HG03460 (cell line): ENCODE measurements at regions not wholly inside any gene's neighbourhood (a gene's known extent, or its start where the extent isn't known, plus 50 kb on each side); places are given as distances from the start of the nearest gene placed in this dataset.
"Not testable (repeated sequence)": the region's sequence is repeated elsewhere in the genome, so short reads cannot be mapped to it uniquely, and the experiment has no call there.

Experiments used
- ATAC-seq: cut with Tn5 transposase; IDR thresholded peaks from one replicate; pipeline ENCODE4 v1.9.1; 2021; ENCODE audit not compliant: unreplicated experiment

- ATAC-seq = not testable (repeated sequence)
Measured at GRCh38 chr1:148361427-148362215, 121.5 kb downstream of the PPIAL4G start.

GRCh38 chr1:148357037-148357436 lies 126.1 kb downstream of the PPIAL4G start:
- ATAC-seq = no peak

- ATAC-seq = no peak
Measured at GRCh38 chr1:148355976-148356375, 127.1 kb downstream of the PPIAL4G start.

DNA sequence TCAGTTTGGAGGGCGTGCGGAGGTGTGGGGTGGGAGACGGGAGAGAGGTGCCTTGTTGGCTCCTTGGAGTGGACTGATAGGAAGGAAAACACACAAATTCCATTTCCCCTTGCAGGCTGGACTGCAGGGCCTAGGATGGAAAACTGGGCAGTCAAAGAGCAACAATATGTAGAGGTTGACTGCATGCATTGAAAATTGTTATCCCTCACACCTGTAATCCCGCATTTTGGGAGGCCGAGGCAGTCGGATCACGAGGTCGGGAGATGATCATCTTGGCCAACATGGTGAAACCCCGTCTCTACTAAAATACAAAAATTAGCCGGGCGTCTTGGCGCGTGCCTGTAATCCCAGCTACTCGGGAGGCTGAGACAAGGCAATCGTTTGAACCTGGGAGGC lies 128.2 kb downstream of the PPIAL4G start:
- ATAC-seq = no peak

GRCh38 chr1:148354284-148354912 lies 128.7 kb downstream of the PPIAL4G start:
- no peak for ATAC-seq

DNA sequence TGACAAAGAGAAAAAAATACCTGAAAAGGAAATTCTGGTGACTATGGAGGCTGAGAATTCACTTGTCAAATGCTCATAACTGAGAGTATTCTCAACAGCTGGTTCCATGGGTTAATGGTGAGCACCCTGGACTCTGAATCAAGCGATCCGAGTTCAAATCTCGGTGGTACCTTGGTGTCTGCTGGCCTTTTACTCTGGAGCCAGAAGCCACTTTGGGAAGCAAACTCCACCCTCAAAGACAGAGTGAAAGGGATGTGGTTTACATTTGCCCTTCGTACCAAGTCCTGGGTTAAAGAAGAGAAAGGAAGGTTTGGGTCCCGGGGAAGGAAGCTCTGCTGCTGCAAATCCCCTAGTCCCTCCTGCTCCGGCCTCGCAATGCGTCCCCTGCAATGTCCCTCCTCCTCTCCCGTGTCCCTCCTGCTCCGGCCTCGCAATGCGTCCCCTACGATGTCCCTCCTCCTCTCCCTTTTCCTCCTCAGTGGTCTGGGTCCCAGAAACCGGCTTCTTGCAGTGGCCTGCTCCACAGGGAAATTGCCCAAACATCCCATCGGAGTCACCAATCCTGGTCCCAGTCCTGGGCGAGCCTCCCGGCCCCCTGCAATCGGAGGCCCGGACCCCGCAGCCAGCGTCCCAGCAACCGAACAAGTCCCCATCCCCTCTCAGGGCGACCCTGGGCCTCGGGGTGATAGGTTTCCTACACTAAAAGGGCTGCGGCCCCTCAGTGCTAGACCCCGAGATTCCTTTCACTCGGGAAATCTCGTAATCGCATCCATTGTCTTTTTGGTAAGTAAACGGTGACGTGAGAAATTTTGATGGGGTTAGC lies 129.4 kb downstream of the PPIAL4G start:
- no peak for ATAC-seq

- no peak for ATAC-seq
Measured at GRCh38 chr1:148352470-148353053, 130.5 kb downstream of the PPIAL4G start.

GRCh38 chr1:148347781-148348180 lies 135.3 kb downstream of the PPIAL4G start:
- ATAC-seq = no peak

DNA sequence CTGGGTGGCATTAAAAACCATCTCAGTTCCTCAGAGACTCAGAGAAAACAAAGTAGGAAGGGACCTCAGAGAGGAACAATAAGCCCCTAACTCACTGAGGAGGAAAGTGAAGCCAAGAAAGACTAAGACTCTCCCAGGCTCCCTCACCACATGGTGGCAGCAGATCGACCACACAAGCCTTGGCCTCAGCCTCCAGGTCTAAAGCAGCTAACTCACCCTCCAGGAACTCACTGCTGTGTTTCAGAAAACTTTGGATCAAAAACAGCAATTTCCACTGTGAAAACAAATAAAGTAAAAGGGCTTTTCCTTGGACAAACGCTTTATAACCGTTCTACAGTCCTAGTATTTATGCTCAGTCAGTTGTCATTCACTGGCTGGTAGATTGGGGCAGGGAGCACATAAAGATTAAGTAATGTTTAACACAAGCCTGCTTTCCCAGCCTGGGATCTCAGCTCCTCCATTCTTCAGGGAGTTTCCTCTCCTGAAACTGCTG lies 137.4 kb downstream of the PPIAL4G start:
- ATAC-seq = not testable (repeated sequence)

DNA sequence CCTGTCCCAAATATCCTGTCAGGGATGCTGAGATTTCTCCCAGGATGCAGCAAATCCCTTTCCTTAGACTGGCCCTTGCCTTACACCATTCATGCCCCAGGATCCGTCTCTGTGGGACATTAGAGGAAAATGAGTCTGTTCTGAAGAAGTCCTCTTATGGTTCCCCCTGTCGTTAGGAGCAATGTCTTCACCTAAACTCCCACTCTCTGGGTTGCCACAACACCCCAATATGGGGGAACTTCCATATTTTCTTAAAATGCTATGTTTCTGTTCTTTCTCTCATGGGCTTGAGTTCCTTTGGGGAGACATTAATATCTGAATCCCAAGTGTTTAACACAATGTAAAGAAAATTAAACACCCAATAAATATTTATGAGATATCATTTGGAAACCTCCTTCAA lies 138.5 kb downstream of the PPIAL4G start:
- ATAC-seq = not testable (repeated sequence)

- not testable (repeated sequence) for ATAC-seq
Measured at GRCh38 chr1:148341729-148342128, 141.4 kb downstream of the PPIAL4G start.

DNA sequence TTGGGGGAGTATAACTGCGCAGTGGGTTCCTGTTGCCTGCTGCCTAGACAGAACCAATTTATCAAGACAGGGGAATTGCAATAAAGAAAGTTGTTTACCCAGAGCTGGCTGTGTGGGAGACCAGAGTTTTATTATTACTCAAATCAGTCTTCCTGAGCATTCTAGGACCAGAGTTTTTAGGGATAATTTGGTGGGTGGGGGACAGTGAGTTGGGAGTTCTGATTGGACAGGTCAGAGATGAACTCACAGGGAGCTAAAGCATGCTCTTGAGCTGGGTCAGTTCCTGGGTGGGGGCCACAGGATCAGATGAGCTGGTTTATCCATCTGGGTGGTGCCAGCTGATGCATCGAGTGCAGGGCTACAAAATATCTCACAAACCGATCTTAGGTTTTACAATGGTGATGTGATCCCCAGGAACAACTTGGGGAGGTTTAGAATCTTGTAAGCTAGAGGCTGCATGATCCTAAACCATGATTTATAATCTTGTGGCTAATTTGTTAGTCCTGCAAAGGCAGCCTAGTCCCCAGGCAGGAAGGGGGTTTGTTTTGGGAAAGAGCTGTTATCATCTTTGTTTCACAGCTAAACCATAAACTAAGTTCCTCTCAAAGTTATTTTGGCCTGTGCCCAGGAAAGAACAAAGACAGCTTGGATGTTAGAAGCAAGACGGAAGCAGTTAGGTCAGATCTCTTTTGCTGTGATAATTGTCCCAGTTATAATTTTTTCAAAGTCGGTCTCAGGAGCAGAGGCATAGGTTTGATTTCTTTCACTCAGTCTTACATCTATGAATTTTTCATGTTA lies 146.8 kb downstream of the PPIAL4G start:
- not testable (repeated sequence) for ATAC-seq

- ATAC-seq = peak; percentile 78
Measured at GRCh38 chr1:148334339-148335130, 148.6 kb downstream of the PPIAL4G start.

GRCh38 chr1:148333875-148334338 lies 149.2 kb downstream of the PPIAL4G start:
- ATAC-seq = no peak

- ATAC-seq = no peak
Measured at GRCh38 chr1:148328884-148329283, 154.2 kb downstream of the PPIAL4G start.

DNA sequence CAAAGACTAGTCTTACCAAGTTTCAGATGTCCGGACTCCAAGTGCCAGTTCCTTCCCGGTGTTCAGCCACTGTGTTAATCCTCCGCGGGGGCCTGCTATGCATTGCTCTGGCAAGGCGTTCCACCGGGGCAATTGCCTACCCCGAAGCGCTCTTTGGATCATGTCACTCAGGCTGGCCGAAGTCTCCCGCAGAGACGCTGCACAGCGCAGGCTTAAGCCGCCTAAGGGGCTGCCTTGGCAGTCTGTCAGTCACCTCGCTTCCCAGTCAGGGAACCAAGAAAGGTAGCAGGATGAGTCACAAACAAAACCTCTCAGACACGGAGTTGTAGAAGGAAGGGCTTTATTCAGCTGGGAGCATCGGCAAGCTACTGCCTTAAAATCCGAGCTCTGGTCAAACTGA lies 158.1 kb downstream of the PPIAL4G start:
- not testable (repeated sequence) for ATAC-seq

DNA sequence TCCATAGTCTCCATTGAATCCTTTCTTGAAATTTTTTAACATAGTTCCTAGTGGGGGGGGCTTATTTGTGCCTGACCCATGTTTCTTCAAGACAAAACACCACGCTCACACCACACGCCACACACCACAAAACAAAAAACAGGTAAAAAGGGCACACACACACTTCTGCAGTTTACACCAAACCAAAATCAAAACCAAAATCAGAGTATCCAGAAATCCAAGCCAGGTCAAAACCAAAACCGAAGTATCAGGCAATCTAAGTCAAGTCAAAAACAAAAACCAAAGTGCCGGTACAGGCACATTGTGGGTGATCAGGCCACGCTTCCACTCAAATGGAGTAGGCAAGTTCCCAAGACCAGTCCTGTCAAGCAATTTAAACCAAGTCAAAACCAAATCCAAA lies 158.6 kb downstream of the PPIAL4G start:
- ATAC-seq = not testable (repeated sequence)

GRCh38 chr1:148320079-148320478 lies 163.0 kb downstream of the PPIAL4G start:
- ATAC-seq = not testable (repeated sequence)

DNA sequence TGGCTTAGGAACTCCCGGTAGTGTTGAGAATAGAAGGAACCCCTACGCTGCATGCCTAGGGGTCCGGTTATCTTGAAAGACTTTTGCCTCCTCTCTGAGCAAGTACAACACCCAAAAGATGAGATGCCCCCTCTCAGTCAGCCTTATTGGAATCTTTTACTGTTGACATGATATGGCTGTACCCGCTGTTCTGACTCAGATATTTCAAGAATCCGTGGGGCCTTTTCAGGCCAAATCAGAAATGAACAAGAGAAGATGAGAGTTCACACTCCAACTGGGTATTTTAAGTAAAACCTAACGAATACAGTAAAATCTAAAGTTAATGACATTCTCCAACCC lies 164.2 kb downstream of the PPIAL4G start:
- no peak for ATAC-seq
